Uterus (tissue), 3 donors: ENCODE measurements at regions not wholly inside any gene's neighbourhood (a gene's known extent, or its start where the extent isn't known, plus 50 kb on each side); places are given as distances from the start of the nearest gene placed in this dataset.

ENCODE experiments used
- DNase-seq, 2 donors: peaks; one replicate each; pipeline ENCODE4 v3.0.0-alpha.2; 2019 to 2020
- H3K27ac ChIP-seq, 2 donors: fragments of 200-600 bp; sonication (generic); 1 replicate in 1 of 2; 2 replicates in 1 of 2; pipeline ENCODE4 v1.5.1; 2016 to 2018
- H3K27me3 ChIP-seq, 2 donors: fragments of 200-600 bp; sonication (generic); one replicate each; pipeline ENCODE4 v1.5.1; 2018 to 2019; ENCODE audit warnings: control low read depth in 1 of 2
- H3K36me3 ChIP-seq, 2 donors: fragments of 200-600 bp; sonication (generic); one replicate each; pipeline ENCODE4 v1.5.1; 2019; ENCODE audit warnings: control low read depth in 1 of 2
- H3K4me1 ChIP-seq, 2 donors: fragments of 200-600 bp; sonication (generic); one replicate each; pipeline ENCODE4 v1.5.1; 2018 to 2019; ENCODE audit warnings: control low read depth in 1 of 2
- H3K4me3 ChIP-seq, 2 donors: fragments of 200-600 bp; sonication (generic); 1 replicate in 1 of 2; 2 replicates in 1 of 2; pipeline ENCODE4 v1.5.1; 2018 to 2019; ENCODE audit warnings: mild to moderate bottlenecking in 1 of 2
- H3K9me3 ChIP-seq, 2 donors: fragments of 200-600 bp; sonication (generic); one replicate each; pipeline ENCODE4 v1.5.1; 2019; ENCODE audit warnings: control low read depth in 1 of 2
- POLR2A ChIP-seq, 2 donors: fragments of 450-650 bp; IDR thresholded peaks; one replicate each; pipeline ENCODE4 v1.6.1; 2016; ENCODE audit warnings: antibody characterized with exemption in 2 of 2, mild to moderate bottlenecking in 1 of 2, moderate library complexity in 1 of 2
- intact Hi-C: fragments of 100-400 bp; cut with DNase I; formaldehyde crosslinking; loops from one replicate; pipeline ENCODE4 v1.15.1; 2023; ENCODE audit warnings: low total_unique reads
- TF ChIP-seq, protein P1 (sequence below), 4 experiments: fragments of 200-600 bp in 2 of 4; fragments of 450-650 bp in 2 of 4; sonication (generic) in 2 of 4; IDR thresholded peaks; one replicate each; pipeline ENCODE4 v1.5.1; 2016 to 2019; ENCODE audit warnings: antibody characterized with exemption in 4 of 4, mild to moderate bottlenecking in 2 of 4, moderate library complexity in 1 of 4
- donor health status: DM: yes; HTN: yes; CAD: no.

DNA sequence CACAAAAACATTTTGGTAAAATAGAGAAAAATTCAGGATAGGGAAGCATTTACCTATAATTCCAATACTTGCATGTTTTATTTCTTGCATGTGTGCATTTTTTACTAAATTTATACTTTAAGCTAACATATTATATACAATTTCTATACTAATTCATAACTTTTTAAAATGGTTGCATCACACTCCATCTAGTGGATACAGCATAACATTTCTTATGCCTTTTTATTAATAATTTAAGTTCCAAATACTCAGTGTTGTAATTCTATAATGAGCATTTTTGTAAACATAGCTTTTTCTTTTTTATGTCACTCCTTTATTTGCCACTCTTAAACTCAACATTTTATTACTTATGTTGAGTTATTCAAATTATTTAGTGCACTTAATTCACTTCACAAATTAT, 477.7 kb downstream of the ZBBX start:
- H3K36me3 ChIP-seq = no peaks in the 10 kb centered on the region
- H3K27ac ChIP-seq = no peak overlapping the region
- TF ChIP-seq POLR2A (IDR thresholded peaks at IDR 0.05) = no peak
- TF ChIP-seq, protein P1, sequence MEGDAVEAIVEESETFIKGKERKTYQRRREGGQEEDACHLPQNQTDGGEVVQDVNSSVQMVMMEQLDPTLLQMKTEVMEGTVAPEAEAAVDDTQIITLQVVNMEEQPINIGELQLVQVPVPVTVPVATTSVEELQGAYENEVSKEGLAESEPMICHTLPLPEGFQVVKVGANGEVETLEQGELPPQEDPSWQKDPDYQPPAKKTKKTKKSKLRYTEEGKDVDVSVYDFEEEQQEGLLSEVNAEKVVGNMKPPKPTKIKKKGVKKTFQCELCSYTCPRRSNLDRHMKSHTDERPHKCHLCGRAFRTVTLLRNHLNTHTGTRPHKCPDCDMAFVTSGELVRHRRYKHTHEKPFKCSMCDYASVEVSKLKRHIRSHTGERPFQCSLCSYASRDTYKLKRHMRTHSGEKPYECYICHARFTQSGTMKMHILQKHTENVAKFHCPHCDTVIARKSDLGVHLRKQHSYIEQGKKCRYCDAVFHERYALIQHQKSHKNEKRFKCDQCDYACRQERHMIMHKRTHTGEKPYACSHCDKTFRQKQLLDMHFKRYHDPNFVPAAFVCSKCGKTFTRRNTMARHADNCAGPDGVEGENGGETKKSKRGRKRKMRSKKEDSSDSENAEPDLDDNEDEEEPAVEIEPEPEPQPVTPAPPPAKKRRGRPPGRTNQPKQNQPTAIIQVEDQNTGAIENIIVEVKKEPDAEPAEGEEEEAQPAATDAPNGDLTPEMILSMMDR (IDR thresholded peaks at IDR 0.05) = no peak
- H3K27me3 ChIP-seq = no peaks in the 10 kb centered on the region
- no peaks in the 10 kb centered on the region for H3K9me3 ChIP-seq
- no peaks in the 10 kb centered on the region for H3K4me1 ChIP-seq
- intact Hi-C loops = no loop called here
- DNase-seq = no peak
- H3K4me3 ChIP-seq = no peak overlapping the region

DNA sequence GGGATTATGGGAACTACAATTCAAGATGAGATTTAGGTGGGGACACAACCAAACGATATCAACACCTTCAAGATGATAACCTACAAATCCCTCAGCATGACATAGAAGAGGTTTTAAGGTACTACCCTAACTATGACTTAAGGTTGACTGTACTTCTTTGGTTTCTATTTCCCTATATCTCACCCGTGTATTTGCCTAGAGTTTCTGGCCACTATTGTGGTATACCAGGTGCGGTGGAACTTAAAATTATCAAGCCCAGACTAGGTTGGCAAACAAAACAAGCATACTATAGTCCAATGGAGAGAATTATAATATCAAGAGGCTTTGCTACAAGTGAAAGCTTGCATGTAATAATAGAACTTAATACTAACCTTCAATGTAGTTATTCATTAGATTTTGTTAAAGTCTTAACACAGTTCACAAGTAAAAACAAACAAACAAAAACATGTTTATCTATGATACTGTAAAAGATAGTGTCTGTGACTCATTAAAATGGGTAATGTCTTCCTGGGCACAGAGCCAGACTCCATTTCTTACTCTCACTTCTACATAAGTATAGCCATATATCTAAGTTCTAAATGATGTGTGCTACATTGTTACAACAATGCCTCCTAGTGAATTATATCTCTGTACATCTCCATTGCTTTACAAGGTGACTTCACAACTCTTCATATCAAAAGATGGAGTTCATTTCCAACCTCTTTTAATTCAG, 479.1 kb downstream of the ZBBX start:
- DNase-seq = no peak
- H3K9me3 ChIP-seq = no peaks in the 10 kb centered on the region
- H3K36me3 ChIP-seq = no peaks in the 10 kb centered on the region
- TF ChIP-seq, protein P1 (IDR thresholded peaks at IDR 0.05) = no peak
- no peak for TF ChIP-seq POLR2A (IDR thresholded peaks at IDR 0.05)
- H3K4me3 ChIP-seq = no peak overlapping the region
- H3K4me1 ChIP-seq = no peaks in the 10 kb centered on the region
- intact Hi-C loops = no loop called here
- no peaks in the 10 kb centered on the region for H3K27me3 ChIP-seq
- no peak overlapping the region for H3K27ac ChIP-seq

- TF ChIP-seq, protein P1 (IDR thresholded peaks at IDR 0.05) = no peak
- no peak for TF ChIP-seq POLR2A (IDR thresholded peaks at IDR 0.05)
- intact Hi-C loops = no loop called here
- no peaks in the 10 kb centered on the region for H3K36me3 ChIP-seq
- no peak for DNase-seq
- H3K4me1 ChIP-seq = no peaks in the 10 kb centered on the region
- H3K27me3 ChIP-seq = no peaks in the 10 kb centered on the region
- H3K9me3 ChIP-seq = no peaks in the 10 kb centered on the region
- no peak overlapping the region for H3K27ac ChIP-seq
- no peak overlapping the region for H3K4me3 ChIP-seq
Observed at GRCh38 chr3:166897811-166898210, 482.3 kb downstream of the ZBBX start.

DNA sequence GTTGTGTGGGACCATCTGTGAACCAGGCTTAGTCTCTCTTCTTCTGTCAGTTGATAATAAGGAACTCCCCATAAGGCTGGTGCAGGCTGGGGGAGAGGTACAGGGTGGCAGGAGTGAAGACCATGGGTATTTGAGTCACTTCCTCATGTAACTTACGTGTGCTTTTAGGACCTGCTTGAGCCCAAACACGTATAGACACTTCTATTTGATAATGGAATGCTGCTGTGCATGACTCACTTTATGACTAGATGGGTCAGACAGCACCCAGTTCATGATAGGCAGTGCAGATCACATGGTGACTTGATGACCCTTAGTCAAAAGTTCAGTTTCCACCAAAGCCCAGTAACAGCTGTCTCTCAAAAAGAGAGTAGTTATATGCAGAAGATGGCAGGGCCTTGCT, 490.9 kb downstream of the ZBBX start:
- Histone ChIP-seq H3K4me1 (no peaks in the 10 kb centered on the region), H3K4me3 (no peak overlapping the region), H3K27ac (no peak overlapping the region), H3K36me3 (no peaks in the 10 kb centered on the region), H3K27me3 (no peaks in the 10 kb centered on the region), H3K9me3 (no peaks in the 10 kb centered on the region)
- intact Hi-C loops = no loop called here
- no peak for DNase-seq
- TF ChIP-seq, protein P1 (IDR thresholded peaks at IDR 0.05) = no peak
- no peak for TF ChIP-seq POLR2A (IDR thresholded peaks at IDR 0.05)

- DNase-seq = no peak
- Histone ChIP-seq H3K4me1 (no peaks in the 10 kb centered on the region), H3K27me3 (no peaks in the 10 kb centered on the region), H3K4me3 (no peak overlapping the region), H3K9me3 (no peaks in the 10 kb centered on the region), H3K27ac (no peak overlapping the region), H3K36me3 (no peaks in the 10 kb centered on the region)
- intact Hi-C loops = no loop called here
- TF ChIP-seq POLR2A (IDR thresholded peaks at IDR 0.05) = no peak
- TF ChIP-seq, protein P1 (IDR thresholded peaks at IDR 0.05) = no peak
Observed at GRCh38 chr3:166879661-166880060, 500.4 kb downstream of the ZBBX start.
